GM23338 (cell line): ENCODE measurements at regions not wholly inside any gene's neighbourhood (a gene's known extent, or its start where the extent isn't known, plus 50 kb on each side); places are given as distances from the start of the nearest gene placed in this dataset.

ENCODE experiments used
- ATAC-seq: fragments of 200-7000 bp; cut with Tn5 transposase; 3 replicates; pipeline ENCODE4 v1.9.1; 2020
- DNase-seq: peaks from one replicate; pipeline ENCODE4 v3.0.0-alpha.2; 2015; ENCODE audit warnings: low spot score
- H2AFZ ChIP-seq: fragments of 200-600 bp; sonication (generic); 2 replicates; pipeline ENCODE4 v1.8.0; 2016; ENCODE audit warnings: antibody characterized with exemption, mild to moderate bottlenecking, moderate library complexity
- H3F3A ChIP-seq: fragments of 200-600 bp; sonication (generic); replicated peaks from 2 replicates; pipeline ENCODE4 v1.8.0; 2017; ENCODE audit warnings: antibody characterized with exemption, mixed run types, low read depth
- H3K27ac ChIP-seq: fragments of 200-600 bp; sonication (generic); 2 replicates; pipeline ENCODE4 v1.6.1; 2016; ENCODE audit warnings: low read depth
- H3K27me3 ChIP-seq: fragments of 200-600 bp; sonication (generic); 2 replicates; pipeline ENCODE4 v1.8.0; 2016; ENCODE audit warnings: mild to moderate bottlenecking, mixed run types, moderate library complexity; ENCODE audit not compliant: insufficient read depth
- H3K36me3 ChIP-seq: fragments of 200-600 bp; sonication (generic); 2 replicates; pipeline ENCODE4 v1.8.0; 2016; ENCODE audit warnings: mild to moderate bottlenecking; ENCODE audit not compliant: insufficient read depth
- H3K4me1 ChIP-seq: fragments of 200-600 bp; sonication (generic); 2 replicates; pipeline ENCODE4 v1.8.0; 2016; ENCODE audit warnings: mild to moderate bottlenecking, moderate library complexity; ENCODE audit not compliant: insufficient read depth
- H3K4me2 ChIP-seq: fragments of 200-600 bp; sonication (generic); 2 replicates; pipeline ENCODE4 v1.7.1; 2017; ENCODE audit warnings: mixed run types
- H3K4me3 ChIP-seq: fragments of 200-600 bp; sonication (generic); 2 replicates; pipeline ENCODE4 v1.6.1; 2016; ENCODE audit warnings: mixed run types
- H3K79me2 ChIP-seq: fragments of 200-600 bp; sonication (generic); replicated peaks from 2 replicates; pipeline ENCODE4 v1.8.0; 2017; ENCODE audit warnings: mild to moderate bottlenecking; ENCODE audit not compliant: insufficient read depth
- H3K9me2 ChIP-seq: fragments of 200-600 bp; sonication (generic); 2 replicates; pipeline ENCODE4 v1.8.0; 2017; ENCODE audit not compliant: insufficient read depth
- H4K20me1 ChIP-seq: fragments of 200-600 bp; sonication (generic); replicated peaks from 2 replicates; pipeline ENCODE4 v1.8.0; 2017; ENCODE audit warnings: mild to moderate bottlenecking; ENCODE audit not compliant: insufficient read depth
- H3K27ac Mint-ChIP-seq: 2 replicates; pipeline ENCODE4 v1.8.0; 2020; ENCODE audit warnings: inconsistent platforms, mild to moderate bottlenecking, moderate library complexity, mixed read lengths
- H3K27me3 Mint-ChIP-seq: 3 replicates; pipeline ENCODE4 v1.8.0; 2022; ENCODE audit warnings: low read depth, mild to moderate bottlenecking, moderate library complexity, mixed read lengths, inconsistent platforms; ENCODE audit not compliant: insufficient read depth, poor library complexity
- H3K36me3 Mint-ChIP-seq: 3 replicates; pipeline ENCODE4 v1.8.0; 2021; ENCODE audit warnings: low read depth, mild to moderate bottlenecking, inconsistent platforms, moderate library complexity, mixed read lengths
- H3K4me1 Mint-ChIP-seq: 3 replicates; pipeline ENCODE4 v1.8.0; 2020; ENCODE audit warnings: mild to moderate bottlenecking, inconsistent platforms, mixed read lengths
- H3K4me3 Mint-ChIP-seq: 3 replicates; pipeline ENCODE4 v1.8.0; 2021; ENCODE audit warnings: moderate library complexity, mild to moderate bottlenecking, inconsistent platforms, mixed read lengths
- H3K9me3 Mint-ChIP-seq: 3 replicates; pipeline ENCODE4 v1.8.0; 2020; ENCODE audit warnings: moderate library complexity, mild to moderate bottlenecking, inconsistent platforms, mixed read lengths
- CREB1 ChIP-seq: fragments of 250-450 bp; sonication (Bioruptor Pico); IDR thresholded peaks from 2 replicates; pipeline ENCODE4 v1.5.0; 2020; ENCODE audit warnings: low read depth, mild to moderate bottlenecking, moderate library complexity
- EZH2 ChIP-seq: fragments of 200-600 bp; sonication (generic); IDR thresholded peaks from one replicate; pipeline ENCODE4 v1.8.0; 2017; ENCODE audit warnings: antibody characterized with exemption, mild to moderate bottlenecking, low read depth; ENCODE audit not compliant: unreplicated experiment
- EZH2phosphoT487 ChIP-seq: fragments of 200-600 bp; sonication (generic); IDR thresholded peaks from one replicate; pipeline ENCODE4 v1.8.1; 2018; ENCODE audit warnings: antibody characterized with exemption; ENCODE audit not compliant: unreplicated experiment
- POLR2AphosphoS5 ChIP-seq: IDR thresholded peaks from 2 replicates; pipeline ENCODE4 v1.6.1; 2016; ENCODE audit warnings: antibody characterized with exemption, low read depth
- ZNF114 ChIP-seq: fragments of 250-450 bp; sonication (Bioruptor Pico); IDR thresholded peaks from 2 replicates; pipeline ENCODE4 v1.5.0; 2020; ENCODE audit warnings: mild to moderate bottlenecking, moderate library complexity
- ZNF331 ChIP-seq: fragments of 250-450 bp; sonication (Bioruptor Pico); IDR thresholded peaks from 2 replicates; pipeline ENCODE4 v1.5.0; 2020; ENCODE audit warnings: low read depth, mild to moderate bottlenecking, moderate library complexity
- TF ChIP-seq, protein P1 (sequence below), 2 experiments: fragments of 200-600 bp in 1 of 2; sonication (generic) in 1 of 2; conservative IDR thresholded peaks; 2 replicates each; pipeline versions ENCODE4 v1.5.1 to v1.6.1; 2016 to 2017; ENCODE audit warnings: antibody characterized with exemption in 2 of 2, low read depth in 2 of 2, mild to moderate bottlenecking in 2 of 2, moderate library complexity in 1 of 2
- TF ChIP-seq, protein P2 (sequence below): IDR thresholded peaks from 2 replicates; pipeline ENCODE4 v1.6.1; 2016; ENCODE audit warnings: antibody characterized with exemption
- TF ChIP-seq, protein P3 (sequence below): fragments of 250-450 bp; sonication (Bioruptor Pico); IDR thresholded peaks from 2 replicates; pipeline ENCODE4 v1.5.0; 2020; ENCODE audit warnings: mild to moderate bottlenecking, moderate library complexity

DNA sequence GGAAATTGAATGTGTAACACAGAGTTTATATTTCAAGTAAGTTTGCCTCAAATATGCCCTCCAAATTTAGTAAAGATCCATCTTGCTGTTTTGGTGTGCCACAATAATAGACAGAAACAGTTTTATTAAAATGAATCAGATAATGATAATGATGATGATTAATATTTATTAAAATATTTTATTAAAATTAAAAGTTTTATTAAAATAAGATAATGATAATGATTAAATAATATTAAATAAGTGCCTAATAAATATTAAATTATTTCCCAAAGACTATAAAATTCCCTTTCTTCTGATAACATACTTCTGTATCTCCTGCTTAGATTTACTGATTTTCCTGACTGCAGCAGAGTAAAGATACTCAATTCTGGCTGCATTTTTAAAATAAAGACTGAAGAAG, 134.5 kb downstream of the PRDM13 start:
- no peaks in the 10 kb centered on the region for H3K27me3 ChIP-seq
- Mint-ChIP-seq H3K27ac (no peak overlapping the region), H3K4me3 (no peak overlapping the region), H3K27me3 (peaks cover 3% of the 10 kb centered on the region), H3K9me3 (no peaks in the 10 kb centered on the region), H3K4me1 (no peaks in the 10 kb centered on the region), H3K36me3 (no peaks in the 10 kb centered on the region)
- no peak overlapping the region for H3K27ac ChIP-seq
- H3K36me3 ChIP-seq = no peaks in the 10 kb centered on the region
- no peaks in the 10 kb centered on the region for H3K4me1 ChIP-seq
- no peak overlapping the region for H3K4me2 ChIP-seq
- DNase-seq (no peak), ATAC-seq (no peak)
- no peaks in the 10 kb centered on the region for H3F3A ChIP-seq
- no peak overlapping the region for H3K4me3 ChIP-seq
- H3K9me2 ChIP-seq = no peaks in the 10 kb centered on the region
- H4K20me1 ChIP-seq = no peaks in the 10 kb centered on the region
- no peak for TF ChIP-seq EZH2phosphoT487
- no peak for TF ChIP-seq POLR2AphosphoS5
- no peak for TF ChIP-seq EZH2
- TF ChIP-seq, protein P1, sequence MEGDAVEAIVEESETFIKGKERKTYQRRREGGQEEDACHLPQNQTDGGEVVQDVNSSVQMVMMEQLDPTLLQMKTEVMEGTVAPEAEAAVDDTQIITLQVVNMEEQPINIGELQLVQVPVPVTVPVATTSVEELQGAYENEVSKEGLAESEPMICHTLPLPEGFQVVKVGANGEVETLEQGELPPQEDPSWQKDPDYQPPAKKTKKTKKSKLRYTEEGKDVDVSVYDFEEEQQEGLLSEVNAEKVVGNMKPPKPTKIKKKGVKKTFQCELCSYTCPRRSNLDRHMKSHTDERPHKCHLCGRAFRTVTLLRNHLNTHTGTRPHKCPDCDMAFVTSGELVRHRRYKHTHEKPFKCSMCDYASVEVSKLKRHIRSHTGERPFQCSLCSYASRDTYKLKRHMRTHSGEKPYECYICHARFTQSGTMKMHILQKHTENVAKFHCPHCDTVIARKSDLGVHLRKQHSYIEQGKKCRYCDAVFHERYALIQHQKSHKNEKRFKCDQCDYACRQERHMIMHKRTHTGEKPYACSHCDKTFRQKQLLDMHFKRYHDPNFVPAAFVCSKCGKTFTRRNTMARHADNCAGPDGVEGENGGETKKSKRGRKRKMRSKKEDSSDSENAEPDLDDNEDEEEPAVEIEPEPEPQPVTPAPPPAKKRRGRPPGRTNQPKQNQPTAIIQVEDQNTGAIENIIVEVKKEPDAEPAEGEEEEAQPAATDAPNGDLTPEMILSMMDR (conservative IDR thresholded peaks at IDR 0.05; ENCODE audit: low read depth in 2 of 2) = no peak
- TF ChIP-seq, protein P2, sequence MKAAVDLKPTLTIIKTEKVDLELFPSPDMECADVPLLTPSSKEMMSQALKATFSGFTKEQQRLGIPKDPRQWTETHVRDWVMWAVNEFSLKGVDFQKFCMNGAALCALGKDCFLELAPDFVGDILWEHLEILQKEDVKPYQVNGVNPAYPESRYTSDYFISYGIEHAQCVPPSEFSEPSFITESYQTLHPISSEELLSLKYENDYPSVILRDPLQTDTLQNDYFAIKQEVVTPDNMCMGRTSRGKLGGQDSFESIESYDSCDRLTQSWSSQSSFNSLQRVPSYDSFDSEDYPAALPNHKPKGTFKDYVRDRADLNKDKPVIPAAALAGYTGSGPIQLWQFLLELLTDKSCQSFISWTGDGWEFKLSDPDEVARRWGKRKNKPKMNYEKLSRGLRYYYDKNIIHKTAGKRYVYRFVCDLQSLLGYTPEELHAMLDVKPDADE = no peak
- TF ChIP-seq ZNF114 (CRISPR knock-in tag) = no peak
- TF ChIP-seq CREB1 (CRISPR knock-in tag) = no peak
- TF ChIP-seq, protein P3, sequence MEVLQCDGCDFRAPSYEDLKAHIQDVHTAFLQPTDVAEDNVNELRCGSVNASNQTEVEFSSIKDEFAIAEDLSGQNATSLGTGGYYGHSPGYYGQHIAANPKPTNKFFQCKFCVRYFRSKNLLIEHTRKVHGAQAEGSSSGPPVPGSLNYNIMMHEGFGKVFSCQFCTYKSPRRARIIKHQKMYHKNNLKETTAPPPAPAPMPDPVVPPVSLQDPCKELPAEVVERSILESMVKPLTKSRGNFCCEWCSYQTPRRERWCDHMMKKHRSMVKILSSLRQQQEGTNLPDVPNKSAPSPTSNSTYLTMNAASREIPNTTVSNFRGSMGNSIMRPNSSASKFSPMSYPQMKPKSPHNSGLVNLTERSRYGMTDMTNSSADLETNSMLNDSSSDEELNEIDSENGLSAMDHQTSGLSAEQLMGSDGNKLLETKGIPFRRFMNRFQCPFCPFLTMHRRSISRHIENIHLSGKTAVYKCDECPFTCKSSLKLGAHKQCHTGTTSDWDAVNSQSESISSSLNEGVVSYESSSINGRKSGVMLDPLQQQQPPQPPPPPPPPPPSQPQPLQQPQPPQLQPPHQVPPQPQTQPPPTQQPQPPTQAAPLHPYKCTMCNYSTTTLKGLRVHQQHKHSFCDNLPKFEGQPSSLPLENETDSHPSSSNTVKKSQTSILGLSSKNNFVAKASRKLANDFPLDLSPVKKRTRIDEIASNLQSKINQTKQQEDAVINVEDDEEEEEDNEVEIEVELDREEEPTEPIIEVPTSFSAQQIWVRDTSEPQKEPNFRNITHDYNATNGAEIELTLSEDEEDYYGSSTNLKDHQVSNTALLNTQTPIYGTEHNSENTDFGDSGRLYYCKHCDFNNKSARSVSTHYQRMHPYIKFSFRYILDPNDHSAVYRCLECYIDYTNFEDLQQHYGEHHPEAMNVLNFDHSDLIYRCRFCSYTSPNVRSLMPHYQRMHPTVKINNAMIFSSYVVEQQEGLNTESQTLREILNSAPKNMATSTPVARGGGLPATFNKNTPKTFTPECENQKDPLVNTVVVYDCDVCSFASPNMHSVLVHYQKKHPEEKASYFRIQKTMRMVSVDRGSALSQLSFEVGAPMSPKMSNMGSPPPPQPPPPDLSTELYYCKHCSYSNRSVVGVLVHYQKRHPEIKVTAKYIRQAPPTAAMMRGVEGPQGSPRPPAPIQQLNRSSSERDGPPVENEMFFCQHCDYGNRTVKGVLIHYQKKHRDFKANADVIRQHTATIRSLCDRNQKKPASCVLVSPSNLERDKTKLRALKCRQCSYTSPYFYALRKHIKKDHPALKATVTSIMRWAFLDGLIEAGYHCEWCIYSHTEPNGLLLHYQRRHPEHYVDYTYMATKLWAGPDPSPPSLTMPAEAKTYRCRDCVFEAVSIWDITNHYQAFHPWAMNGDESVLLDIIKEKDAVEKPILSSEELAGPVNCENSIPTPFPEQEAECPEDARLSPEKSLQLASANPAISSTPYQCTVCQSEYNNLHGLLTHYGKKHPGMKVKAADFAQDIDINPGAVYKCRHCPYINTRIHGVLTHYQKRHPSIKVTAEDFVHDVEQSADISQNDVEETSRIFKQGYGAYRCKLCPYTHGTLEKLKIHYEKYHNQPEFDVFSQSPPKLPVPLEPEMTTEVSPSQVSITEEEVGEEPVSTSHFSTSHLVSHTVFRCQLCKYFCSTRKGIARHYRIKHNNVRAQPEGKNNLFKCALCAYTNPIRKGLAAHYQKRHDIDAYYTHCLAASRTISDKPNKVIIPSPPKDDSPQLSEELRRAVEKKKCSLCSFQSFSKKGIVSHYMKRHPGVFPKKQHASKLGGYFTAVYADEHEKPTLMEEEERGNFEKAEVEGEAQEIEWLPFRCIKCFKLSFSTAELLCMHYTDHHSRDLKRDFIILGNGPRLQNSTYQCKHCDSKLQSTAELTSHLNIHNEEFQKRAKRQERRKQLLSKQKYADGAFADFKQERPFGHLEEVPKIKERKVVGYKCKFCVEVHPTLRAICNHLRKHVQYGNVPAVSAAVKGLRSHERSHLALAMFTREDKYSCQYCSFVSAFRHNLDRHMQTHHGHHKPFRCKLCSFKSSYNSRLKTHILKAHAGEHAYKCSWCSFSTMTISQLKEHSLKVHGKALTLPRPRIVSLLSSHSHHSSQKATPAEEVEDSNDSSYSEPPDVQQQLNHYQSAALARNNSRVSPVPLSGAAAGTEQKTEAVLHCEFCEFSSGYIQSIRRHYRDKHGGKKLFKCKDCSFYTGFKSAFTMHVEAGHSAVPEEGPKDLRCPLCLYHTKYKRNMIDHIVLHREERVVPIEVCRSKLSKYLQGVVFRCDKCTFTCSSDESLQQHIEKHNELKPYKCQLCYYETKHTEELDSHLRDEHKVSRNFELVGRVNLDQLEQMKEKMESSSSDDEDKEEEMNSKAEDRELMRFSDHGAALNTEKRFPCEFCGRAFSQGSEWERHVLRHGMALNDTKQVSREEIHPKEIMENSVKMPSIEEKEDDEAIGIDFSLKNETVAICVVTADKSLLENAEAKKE (CRISPR knock-in tag) = no peak
- TF ChIP-seq ZNF331 (CRISPR knock-in tag) = no peak
- H3K79me2 ChIP-seq = no peaks in the 10 kb centered on the region
- H2AFZ ChIP-seq = no peak overlapping the region
